Activated effector memory CD4-positive, alpha-beta T cell treated with anti-CD3 and anti-CD28 coated beads, Interleukin-2, amount 50 U/mL, for 16 hours (primary cell): ENCODE measurements at regions not wholly inside any gene's neighbourhood (a gene's known extent, or its start where the extent isn't known, plus 50 kb on each side); places are given as distances from the start of the nearest gene placed in this dataset.
"Not testable (repeated sequence)": the region's sequence is repeated elsewhere in the genome, so short reads cannot be mapped to it uniquely, and the experiment has no call there.

Source experiments
- DNase-seq: peaks from one replicate; pipeline ENCODE4 v3.0.0-alpha.2; 2020

DNA sequence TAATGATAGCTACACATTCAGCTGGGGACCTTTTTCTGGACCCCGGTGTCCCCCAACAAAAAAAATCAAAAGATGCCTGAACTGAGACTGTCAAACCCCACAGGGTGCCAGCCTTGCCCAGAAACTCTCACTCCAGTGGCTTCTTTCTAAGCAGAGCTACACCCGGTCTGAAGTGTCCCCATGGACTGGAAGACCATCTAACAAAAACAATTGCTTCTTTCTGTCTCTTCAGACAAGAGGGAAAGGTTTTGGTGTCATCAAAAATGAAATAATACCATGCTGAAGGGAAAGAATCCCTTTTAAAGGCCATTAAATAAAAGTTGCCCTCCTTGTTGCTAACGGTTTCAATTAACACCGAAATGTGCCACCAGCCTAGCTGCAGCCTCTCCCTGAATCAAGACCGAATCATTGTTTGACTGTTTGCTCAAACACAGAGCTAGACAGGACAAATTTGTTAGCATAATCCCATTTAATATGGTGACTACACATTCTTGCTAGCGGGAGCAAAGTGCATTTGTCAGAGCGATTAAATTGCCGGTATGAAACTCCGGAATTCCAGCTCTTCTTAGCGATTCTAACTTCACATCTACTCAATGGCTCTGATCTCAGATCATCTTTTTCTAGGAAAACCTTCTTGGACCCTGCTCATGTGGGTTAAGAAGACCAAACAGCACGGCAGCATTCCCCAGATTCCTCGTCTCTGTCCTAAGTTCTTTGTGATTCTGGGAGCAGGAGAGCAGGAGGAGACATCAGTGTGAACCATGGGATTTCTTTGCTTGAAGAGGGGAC lies 397.5 kb upstream of the PRKCQ start:
- no peak for DNase-seq

DNA sequence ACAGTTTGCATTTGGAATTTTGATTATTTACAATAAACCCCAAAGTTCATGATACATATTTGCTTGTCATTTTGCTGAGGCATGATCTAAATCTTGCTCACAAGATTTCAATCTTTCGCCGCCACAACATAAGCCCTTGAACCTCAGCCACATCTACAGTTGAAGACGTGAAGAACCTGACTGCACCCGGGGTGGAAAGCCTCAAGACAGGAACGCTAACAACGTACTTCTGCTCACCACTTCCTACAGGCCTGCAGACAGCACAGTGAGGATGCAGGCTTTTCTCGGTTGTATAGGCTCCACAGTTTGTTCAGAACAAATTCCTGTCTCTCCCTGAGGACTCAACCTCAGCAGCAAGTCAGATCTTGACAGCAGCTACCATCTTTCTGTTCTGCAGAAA lies 393.8 kb upstream of the PRKCQ start:
- no peak for DNase-seq

DNA sequence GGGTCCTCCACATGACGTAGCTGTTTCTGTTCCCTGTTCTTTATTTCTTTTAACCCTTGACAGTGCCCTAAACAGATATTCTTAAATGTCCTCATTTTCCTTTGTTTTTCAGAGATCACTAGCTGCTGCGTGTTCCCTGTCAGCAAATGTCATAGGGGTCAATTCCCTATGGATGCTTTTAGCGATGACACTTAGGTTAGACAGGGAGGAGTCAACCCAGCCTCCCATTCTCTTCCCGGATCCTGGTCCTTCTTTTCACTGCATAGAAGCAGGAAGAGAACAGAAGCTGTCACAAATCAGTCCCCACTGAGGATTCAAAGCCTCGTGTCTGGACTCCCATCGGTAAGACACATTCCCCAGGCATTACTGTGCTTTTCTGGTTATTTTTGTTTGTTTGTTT lies 392.1 kb upstream of the PRKCQ start:
- DNase-seq, result no peak

DNA sequence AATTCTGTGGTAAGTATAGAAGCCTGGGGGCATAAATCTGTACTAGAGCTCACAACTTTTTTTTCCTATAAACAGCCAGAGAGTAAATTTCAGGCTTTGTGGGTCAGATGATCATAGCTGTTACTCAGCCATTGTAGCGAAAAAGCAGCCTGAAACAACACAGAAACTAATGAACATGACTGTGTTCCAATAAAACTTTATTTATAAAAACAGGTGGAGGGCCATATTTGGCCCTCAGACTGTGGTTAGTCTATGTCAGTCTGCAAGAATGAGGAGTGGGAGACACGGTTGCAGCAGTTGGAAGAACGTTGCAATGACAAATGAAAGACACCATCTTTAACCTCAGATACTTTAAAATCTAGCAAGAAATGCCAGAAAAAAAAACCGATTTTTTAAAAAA lies 389.6 kb upstream of the PRKCQ start:
- no peak for DNase-seq

DNA sequence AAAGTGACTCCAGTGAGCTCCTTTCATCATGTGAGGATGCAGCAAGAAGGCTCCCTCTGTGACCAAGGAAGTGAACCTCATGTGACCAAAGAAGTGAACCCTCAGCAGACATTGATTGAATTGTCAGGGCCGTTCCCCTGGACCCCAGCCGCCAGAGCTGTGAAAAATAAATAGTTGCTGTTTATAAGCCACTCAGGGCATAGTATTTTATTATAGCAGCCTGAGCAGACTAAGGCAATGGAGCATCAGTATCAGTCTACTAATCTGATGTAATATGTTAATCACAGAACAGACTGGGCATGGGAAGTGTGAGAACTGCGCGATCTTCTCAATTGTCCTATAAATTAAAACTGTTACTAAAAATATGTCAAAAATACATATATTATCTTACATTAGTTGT lies 384.5 kb upstream of the PRKCQ start:
- DNase-seq, result no peak

DNA sequence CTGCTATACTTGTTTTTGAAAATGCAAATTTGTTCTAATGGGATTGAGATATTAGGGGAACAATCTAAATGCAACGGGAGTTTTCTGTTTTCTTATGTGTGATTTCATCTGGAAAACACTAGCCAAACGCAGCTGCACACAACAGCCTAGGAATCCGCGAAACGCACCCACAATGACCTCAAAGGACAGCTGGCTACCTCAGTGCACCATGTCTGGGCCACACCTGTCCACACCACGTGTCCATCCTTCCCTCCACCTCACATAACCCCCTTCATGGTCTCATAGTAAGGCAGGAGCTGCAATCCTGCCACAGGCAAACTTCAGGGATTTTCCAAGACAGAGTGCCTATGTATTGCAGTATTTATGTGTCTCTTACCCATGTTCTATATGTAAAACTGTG lies 382.5 kb upstream of the PRKCQ start:
- no peak for DNase-seq

DNA sequence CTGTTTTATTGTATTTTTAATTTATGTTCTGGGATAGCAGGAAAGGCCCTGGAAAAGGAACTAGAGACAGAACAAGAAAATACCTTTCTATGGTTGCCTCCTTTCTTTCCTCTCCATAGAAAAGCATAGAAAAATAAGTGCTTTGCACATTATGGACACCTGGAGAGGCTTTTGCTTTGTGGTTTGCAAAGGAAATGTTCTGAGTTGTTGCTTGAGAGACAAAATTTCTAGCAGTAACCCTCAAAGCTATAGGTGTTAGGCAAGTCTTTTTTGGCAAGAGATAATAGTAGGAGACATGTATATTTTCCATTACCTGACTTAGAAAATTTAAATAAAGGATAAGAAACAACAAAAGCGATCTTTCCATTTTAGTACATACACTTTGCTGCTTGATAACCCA lies 378.6 kb upstream of the PRKCQ start:
- no peak for DNase-seq

DNA sequence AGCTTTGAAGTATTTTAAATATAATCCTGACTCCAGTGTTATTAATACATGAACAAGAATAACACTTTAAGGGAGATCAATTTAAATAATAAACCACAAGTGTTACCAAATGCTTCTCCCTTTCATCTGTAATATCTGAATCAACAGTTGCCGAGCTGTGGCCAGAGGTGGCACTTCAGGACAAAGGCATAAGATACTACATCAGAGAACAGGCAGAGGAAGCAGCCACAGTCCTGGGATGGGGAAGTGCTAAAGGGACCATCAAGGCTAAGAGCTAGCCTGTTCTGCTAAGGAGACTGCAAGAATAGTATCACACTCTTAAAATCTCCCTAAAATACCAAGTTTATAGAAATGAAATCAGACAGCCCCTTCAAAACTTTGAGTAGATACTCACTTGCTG lies 378.2 kb upstream of the PRKCQ start:
- no peak for DNase-seq

DNA sequence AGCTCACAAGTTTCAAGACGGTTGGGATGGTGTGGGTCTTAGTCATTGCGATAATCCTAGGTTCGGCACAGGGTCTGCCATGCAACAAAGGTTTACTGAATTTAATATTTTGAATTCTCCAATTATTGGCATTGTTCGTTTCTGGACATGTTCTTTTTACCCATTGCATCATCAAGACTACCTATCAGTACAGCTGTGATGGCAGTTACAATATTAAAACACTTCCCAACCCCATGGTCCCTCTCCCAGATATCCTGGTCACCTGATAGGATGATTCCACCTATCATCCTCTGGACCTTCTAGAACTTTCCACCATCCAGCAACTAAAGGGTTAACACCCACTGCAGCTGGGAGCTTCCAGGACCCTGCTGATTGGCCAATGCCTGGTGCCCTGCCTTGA lies 377.8 kb upstream of the PRKCQ start:
- no peak for DNase-seq

DNA sequence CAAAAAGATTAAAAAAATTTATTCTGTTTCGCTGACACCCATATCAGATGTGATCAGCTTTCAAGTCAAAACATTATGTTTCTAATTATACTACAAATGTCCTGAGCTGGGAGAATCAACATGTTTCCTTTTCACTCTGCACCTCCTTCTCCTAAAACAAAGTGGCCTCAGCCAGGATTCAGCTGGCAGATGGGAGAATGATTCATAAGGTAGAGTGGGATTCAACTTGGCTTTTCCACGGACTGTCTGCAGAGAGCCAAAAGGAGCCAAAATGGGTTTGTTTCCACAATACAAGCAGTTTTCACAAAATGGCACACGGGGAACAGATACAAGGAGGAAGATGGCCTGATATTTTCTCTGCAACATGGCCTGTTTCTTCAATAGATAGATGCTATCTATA lies 376.5 kb upstream of the PRKCQ start:
- DNase-seq, result no peak

DNA sequence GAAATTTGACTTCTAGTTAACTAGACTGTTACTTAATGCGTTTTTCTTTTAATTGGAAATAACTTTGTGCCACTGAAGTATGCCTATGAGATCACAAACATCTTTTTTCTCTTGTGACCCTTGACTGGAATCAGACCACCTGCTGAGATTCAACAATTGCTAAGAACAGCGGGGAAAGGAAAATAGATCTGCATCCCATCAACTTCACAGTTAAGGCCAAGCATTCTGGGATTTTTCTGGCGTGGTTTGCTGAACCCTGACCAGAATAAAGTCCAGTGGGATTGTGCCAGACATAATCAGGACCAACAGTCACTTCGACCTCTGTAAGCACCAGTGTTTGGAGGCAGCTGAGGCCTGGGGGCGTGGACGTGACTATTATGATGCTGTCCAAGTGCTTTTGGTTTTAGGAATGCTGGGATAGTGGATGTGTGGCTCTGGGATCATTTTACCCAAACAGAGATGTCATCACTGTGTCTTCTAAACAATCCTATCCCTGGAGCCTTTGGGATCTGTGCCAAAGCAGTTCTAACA lies 373.3 kb upstream of the PRKCQ start:
- no peak for DNase-seq

DNA sequence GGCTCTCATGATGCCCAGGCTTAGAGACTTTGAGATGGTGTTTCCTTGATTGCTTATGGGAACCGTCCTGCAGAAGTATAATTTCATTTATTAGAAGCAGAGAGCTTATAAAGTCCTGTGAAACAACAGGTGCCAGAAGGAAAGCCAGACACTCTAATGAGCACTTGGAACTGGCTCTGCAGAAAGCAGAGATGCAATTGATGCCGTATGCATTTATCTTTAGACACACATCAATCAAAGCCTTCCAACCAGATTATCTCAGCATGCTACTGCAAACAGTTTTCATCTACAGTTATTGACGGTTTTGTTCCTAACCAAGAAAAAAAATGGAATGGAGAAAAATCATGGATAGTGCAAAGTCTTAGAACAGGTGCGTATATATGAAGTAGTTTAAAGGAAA lies 371.7 kb upstream of the PRKCQ start:
- DNase-seq, result no peak

DNA sequence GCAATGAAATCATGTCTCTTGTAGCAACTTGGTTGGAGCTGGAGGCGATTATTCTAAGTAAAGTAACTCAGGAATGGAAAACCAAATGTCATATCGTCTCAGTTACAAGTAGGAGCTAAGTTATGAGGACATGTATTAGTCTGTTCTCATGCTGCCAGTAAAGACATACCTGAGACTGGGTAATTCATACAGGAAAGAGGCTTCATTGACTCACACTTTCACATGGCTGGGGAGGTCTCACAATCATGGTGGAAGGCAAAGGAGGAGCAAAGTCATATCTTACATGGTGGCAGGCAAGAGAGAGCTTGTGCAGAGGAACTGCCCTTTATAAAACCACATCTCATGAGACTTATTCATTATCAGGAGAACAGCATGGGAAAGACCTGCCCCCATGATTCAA lies 370.1 kb upstream of the PRKCQ start:
- DNase-seq, result no peak

DNA sequence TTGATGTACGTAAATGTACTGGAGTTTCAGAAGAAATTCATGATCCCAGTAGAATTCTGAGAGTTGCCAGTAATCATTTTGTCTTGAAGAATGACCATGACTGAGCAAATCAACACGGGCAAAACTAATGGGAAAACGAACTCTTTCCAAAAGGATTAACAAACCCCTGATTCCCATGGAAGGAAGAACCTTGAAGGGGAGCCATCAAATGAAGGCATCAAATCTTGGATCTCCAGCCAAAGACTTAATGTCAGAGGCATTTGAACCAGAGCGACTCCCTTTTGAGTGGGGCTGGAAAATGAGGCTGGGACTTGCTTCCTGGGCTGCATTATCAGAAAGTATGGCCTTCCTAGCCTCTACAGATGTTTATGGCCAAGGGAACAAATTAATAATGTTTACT lies 364.4 kb upstream of the PRKCQ start:
- no peak for DNase-seq

DNA sequence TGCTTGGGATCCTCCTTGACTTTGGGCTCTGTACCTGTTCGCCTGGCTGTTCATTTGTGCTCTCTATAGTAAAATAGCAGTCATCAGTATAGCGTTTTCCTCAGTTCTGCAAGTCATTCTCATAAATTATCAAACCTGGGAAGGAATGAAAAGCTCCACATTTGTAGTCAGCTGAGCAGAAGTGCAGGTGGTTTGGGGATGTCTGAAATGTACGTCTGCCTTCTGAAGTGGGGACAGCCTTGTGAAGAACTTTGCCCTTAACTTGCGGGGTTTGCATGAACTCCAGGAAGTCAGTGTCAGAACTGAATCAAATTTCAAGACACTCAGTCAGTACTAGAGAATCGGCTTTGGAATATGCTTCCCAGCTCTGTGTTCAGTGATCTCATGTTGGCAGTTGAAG lies 358.3 kb upstream of the PRKCQ start:
- no peak for DNase-seq

DNA sequence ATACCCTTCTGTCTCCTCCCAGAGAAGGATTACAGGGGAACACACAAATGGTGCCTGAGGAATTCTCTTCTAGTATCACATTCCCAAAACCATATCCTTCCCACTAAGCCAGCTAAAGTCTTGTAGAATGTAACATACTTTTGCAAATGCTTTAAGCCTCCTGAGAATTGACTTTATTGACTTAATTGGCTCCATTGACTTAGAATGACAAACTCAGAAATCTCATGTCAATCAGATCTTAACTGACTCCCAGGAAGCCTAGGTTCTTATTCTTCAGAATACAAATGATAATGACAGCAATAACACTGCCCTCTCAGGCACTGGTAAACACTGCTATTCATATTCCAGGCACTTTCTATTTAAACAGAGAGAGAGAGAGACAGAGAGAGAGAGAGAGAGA lies 356.9 kb upstream of the PRKCQ start:
- no peak for DNase-seq

DNA sequence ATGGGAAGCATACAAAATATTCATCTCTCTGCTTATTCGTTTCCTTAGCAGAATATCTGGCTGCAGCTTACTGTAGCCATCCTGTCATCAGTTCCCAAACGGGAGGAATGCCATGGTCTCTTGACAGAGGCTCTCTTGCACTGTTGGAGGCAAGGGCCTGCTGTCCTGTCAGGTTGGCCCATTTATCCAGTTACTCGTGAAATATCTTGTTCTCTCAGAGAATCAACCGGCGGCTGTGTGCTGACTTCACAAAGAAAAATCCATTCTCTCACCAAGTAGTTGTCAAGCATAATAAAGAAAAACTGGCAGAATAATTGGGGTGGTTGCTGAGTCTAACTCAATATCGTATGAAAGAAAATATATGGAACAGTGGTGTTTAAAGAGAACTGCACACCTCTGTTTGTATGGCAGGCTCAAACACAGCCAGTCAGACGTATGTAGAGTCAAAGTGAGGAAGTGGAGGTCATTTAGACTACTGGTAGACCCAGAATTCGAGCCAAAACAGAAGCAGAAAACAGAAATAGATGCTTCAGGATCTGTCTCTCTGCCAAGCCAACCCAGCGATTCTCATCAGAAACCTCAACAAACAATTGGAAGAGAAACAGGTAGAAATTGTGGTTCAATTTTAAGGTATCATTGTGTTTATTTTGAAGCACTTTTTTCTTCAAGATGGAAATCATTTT lies 349.2 kb upstream of the PRKCQ start:
- no peak for DNase-seq

DNA sequence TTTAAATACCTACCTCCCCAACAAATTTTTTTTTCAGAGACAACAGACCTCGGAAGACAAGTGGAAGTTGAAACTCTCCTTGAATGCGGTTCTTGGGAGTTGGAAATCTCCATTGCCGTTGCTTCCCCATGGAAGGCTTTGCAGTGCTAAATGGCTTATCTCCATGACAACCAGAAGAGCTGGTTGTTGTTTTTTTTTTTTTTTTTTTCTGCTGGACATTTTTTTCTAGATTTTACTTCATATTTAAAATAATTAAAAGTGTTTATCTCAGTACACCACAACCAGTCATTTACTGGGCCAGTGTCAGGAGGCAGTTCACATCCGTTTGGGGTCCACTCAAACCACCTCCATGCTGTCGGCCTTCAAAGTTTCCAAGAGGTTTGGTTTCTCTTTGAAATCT lies 348.5 kb upstream of the PRKCQ start:
- DNase-seq, result no peak

DNA sequence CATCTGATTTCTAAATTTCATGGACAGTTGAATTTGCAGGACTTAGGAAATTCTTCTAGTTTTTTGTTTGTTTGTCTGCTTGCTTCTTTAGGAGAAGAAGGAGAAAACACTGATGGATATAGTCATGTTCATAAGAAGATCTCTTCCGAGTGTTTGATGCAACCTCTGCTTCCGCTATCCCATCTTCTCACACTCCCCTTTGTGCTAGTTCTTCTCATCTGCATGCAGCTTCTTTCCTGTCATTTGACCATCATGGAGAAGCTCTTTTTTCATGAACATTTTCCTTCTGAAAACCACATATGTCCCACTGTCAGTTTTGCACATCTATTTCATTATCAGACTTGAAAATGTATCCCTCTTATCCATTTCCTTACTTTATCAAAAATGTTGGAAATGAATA lies 346.9 kb upstream of the PRKCQ start:
- DNase-seq, result no peak

DNA sequence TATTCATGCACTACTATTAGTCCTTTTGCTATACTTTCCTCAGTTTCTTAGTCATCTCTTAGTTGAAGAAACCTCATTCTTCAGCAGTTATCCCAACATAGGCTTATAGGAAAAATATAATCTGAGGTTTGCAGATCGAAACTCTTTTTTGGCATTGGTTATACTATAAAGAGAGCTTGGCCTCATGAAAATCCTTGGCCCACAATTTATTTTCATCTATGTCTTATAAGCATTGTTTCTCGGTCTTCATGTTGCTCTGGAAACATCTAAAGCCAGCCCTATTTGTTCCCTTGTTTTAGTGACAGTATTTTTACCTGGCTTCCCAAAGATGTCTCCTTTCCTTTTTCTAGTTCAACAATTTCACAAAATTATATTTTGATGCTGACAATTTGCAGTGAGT lies 345.1 kb upstream of the PRKCQ start:
- no peak for DNase-seq

DNA sequence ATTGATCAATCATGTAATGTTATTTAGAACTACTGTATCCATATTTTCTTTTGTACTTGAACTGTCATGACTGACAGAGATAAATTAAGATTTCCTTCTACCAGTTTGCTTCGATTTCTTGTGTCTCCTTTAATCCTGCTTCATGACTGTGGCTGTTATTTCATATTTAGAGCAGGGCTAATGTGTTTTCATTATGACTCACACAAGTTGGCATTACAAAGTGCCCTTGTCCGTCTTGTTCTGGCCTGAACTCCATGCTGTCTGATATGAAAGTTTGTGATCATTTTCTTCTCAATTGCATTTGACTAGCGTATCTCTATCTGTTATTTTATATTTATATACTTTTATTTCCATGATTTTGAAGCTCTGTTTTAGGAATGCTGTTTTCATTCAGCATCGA lies 344.1 kb upstream of the PRKCQ start:
- no peak for DNase-seq

DNA sequence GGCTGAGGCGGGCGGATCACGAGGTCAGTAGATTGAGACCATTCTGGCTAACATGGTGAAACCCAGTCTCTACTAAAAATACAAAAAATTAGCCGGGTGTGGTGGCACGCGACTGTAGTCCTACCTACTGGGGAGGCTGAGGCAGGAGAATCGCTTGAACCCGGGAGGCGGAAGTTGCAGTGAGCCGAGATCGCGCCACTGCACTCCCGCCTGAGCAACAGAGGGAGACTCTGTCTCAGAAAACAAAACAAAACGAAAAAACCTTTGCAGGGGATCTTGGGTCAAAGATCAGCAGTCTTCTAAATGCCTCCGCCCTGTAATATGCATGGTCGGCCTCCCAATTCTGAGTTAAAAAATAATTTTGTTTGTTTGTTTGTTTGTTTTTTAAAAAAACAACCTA lies 340.9 kb upstream of the PRKCQ start:
- not testable (repeated sequence) for DNase-seq

DNA sequence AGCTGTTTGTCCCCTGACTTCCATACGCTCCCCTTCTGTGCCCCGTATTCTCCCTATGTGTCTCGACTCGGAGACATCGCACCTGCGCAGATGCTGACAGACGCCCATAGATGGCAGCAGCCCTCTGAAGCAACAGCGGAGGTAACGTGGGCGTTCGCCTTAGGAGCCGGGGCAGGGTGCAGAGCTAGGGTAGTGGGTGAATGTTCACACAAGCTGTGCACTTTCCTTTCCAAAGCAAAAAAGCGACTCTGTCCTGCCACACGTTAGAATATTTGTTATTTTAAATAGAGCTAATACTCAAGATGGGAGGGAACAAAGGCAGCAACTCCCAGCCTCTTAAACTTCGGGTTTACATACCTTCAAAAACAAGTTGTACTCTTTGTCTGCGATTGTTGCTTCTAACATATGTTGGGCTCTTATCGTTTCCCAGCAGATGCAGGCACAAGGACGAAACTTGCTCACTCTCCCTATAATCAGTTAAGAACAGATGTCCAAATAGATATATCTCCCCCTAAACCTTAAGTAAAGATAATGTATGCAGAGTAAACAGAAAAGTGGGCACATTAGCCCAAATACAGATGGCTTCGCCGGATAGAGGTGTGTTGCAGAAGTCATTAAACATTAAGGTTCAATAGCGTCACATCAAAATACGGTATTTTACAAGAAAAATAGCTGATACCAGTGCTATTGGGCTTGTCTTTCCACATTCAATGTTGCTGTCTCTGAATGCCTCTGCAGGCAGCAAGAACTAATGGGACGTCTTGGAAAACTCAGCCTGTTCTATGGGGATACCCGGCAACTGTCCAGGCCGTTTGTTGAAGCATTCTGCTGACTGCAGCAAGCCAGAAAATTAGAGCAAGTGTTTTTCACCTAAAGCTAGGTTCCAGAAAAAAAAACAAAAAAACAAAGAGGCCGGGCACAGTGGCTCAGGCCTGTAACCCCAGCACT lies 340.3 kb upstream of the PRKCQ start:
- DNase-seq, result peak; percentile 92

DNA sequence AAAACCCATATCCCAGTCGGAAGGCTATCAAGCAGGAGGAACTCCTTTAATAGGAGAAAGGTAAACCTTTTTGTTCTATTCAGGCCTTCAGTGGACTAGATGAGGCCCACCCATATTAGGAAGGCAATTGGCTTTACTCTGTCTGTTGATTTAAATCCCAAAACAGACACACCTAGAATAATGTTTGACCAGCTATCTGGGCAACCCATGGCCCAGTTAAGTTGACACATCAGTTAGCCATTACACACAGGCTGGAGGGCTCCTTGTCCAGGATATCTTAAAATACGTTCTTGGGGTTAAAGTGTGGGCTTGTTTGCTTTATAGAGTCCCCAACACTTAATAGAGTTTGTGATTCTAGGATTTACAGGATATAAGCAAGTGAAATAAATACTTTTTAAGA lies 339.0 kb upstream of the PRKCQ start:
- no peak for DNase-seq
